PC-9 (cell line): ENCODE measurements at regions not wholly inside any gene's neighbourhood (a gene's known extent, or its start where the extent isn't known, plus 50 kb on each side); places are given as distances from the start of the nearest gene placed in this dataset.

ENCODE experiments used
- EZH2 ChIP-seq: fragments of 200-600 bp; sonication (generic); IDR thresholded peaks from 2 replicates; pipeline ENCODE4 v1.8.0; 2017; ENCODE audit warnings: antibody characterized with exemption, low read depth
- TF ChIP-seq, protein P1 (sequence below): fragments of 200-600 bp; sonication (generic); conservative IDR thresholded peaks from 2 replicates; pipeline ENCODE4 v1.6.1; 2017; ENCODE audit warnings: mixed run types, antibody characterized with exemption, mild to moderate bottlenecking, moderate library complexity

- TF ChIP-seq EZH2 = no peak
- TF ChIP-seq, protein P1, sequence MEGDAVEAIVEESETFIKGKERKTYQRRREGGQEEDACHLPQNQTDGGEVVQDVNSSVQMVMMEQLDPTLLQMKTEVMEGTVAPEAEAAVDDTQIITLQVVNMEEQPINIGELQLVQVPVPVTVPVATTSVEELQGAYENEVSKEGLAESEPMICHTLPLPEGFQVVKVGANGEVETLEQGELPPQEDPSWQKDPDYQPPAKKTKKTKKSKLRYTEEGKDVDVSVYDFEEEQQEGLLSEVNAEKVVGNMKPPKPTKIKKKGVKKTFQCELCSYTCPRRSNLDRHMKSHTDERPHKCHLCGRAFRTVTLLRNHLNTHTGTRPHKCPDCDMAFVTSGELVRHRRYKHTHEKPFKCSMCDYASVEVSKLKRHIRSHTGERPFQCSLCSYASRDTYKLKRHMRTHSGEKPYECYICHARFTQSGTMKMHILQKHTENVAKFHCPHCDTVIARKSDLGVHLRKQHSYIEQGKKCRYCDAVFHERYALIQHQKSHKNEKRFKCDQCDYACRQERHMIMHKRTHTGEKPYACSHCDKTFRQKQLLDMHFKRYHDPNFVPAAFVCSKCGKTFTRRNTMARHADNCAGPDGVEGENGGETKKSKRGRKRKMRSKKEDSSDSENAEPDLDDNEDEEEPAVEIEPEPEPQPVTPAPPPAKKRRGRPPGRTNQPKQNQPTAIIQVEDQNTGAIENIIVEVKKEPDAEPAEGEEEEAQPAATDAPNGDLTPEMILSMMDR = no peak
Measured at GRCh38 chr12:30506411-30506810, 189.3 kb downstream of the IPO8 start.
